H1 (cell line): ENCODE measurements at regions not wholly inside any gene's neighbourhood (a gene's known extent, or its start where the extent isn't known, plus 50 kb on each side); places are given as distances from the start of the nearest gene placed in this dataset.

Experiments used
- CTCF ChIA-PET: fragments of 300-600 bp; sonication (Branson Sonifier 250); formaldehyde crosslinking; loops from one replicate; lab custom pipeline; 2021; ENCODE audit not compliant: partially characterized antibody; lab: Charles Lee
- POLR2A ChIA-PET: fragments of 300-600 bp; sonication (Branson Sonifier 250); formaldehyde crosslinking; loops from one replicate; lab custom pipeline; 2021; ENCODE audit warnings: inconsistent platforms; ENCODE audit not compliant: partially characterized antibody; lab: Charles Lee
- DNase-seq, 2 experiments: peaks; one replicate each; pipeline versions ENCODE4 v3.0.0 to v3.0.0-alpha.2; 2010 to 2022; ENCODE audit warnings: low spot score in 2 of 2, low read depth in 1 of 2, mixed read lengths in 1 of 2
- FAIRE-seq: peaks from 2 replicates; lab custom pipeline; 2011; peaks lifted over from hg19 to GRCh38; lab: Jason Lieb, UNC
- H2AFZ ChIP-seq: 2 replicates; pipeline ENCODE4 v1.8.1; 2012; ENCODE audit warnings: low read length, inconsistent platforms
- H2AK5ac ChIP-seq: 2 replicates; pipeline ENCODE4 v1.6.1; 2013; ENCODE audit warnings: low read depth, low read length
- H2BK120ac ChIP-seq: replicated peaks from 2 replicates; pipeline ENCODE3; 2013; ENCODE audit warnings: low read depth, low read length, inconsistent platforms
- H2BK12ac ChIP-seq: 2 replicates; pipeline ENCODE4 v1.6.1; 2013; ENCODE audit warnings: low read depth, low read length
- H2BK15ac ChIP-seq: 2 replicates; pipeline ENCODE4 v1.6.1; 2013; ENCODE audit warnings: low read length
- H2BK20ac ChIP-seq: 2 replicates; pipeline ENCODE4 v1.6.1; 2013; ENCODE audit warnings: low read length
- H2BK5ac ChIP-seq: 2 replicates; pipeline ENCODE4 v1.6.1; 2013; ENCODE audit warnings: low read depth, low read length
- H3K14ac ChIP-seq: 2 replicates; pipeline ENCODE4 v1.6.1; 2013; ENCODE audit warnings: inconsistent platforms; ENCODE audit not compliant: insufficient read length
- H3K18ac ChIP-seq: 2 replicates; pipeline ENCODE4 v1.6.1; 2013; ENCODE audit warnings: low read length; ENCODE audit errors: extremely low read depth
- H3K23ac ChIP-seq: 2 replicates; pipeline ENCODE4 v1.6.1; 2013; ENCODE audit warnings: inconsistent platforms; ENCODE audit not compliant: insufficient read length
- H3K23me2 ChIP-seq: 2 replicates; pipeline ENCODE4 v1.6.1; 2013; ENCODE audit warnings: low read depth, low read length
- H3K27ac ChIP-seq: 2 replicates; pipeline ENCODE4 v1.6.1; 2011; ENCODE audit warnings: low read depth, low read length, inconsistent platforms
- H3K27me3 ChIP-seq, 4 experiments: replicated peaks in 1 of 4; 1 replicate in 1 of 4; 2 replicates in 3 of 4; pipeline versions ENCODE4 v1.6.1 to v1.8.1; 2011 to 2013; ENCODE audit warnings: low read length in 3 of 4, mild to moderate bottlenecking in 3 of 4, inconsistent platforms in 2 of 4, mixed read lengths in 2 of 4, moderate library complexity in 1 of 4; ENCODE audit not compliant: control insufficient read depth in 3 of 4, insufficient read depth in 3 of 4; ENCODE audit errors: extremely low read depth in 1 of 4
- H3K36me3 ChIP-seq, 4 experiments: 2 replicates each; pipeline versions ENCODE4 v1.6.1 to v1.8.1; 2011 to 2013; ENCODE audit warnings: mild to moderate bottlenecking in 4 of 4, low read length in 3 of 4, moderate library complexity in 2 of 4, control low read depth in 1 of 4, inconsistent platforms in 1 of 4; ENCODE audit not compliant: insufficient read depth in 4 of 4, control insufficient read depth in 2 of 4
- H3K4ac ChIP-seq: replicated peaks from 2 replicates; pipeline ENCODE3; 2013; ENCODE audit warnings: low read length, low read depth, mixed read lengths, inconsistent platforms; ENCODE audit not compliant: insufficient read length
- H3K4me1 ChIP-seq, 4 experiments: replicated peaks in 1 of 4; 1 replicate in 1 of 4; 2 replicates in 3 of 4; pipeline versions ENCODE4 v1.6.1 to v1.8.1; 2011 to 2013; ENCODE audit warnings: low read length in 3 of 4, inconsistent platforms in 2 of 4, mixed read lengths in 1 of 4; ENCODE audit not compliant: insufficient read depth in 4 of 4, control insufficient read depth in 3 of 4
- H3K4me2 ChIP-seq, 2 experiments: 2 replicates each; pipeline versions ENCODE4 v1.6.1 to v1.8.1; 2011 to 2013; ENCODE audit warnings: low read depth in 2 of 2, low read length in 2 of 2, control low read depth in 1 of 2, inconsistent platforms in 1 of 2, mild to moderate bottlenecking in 1 of 2; ENCODE audit not compliant: insufficient read depth in 1 of 2
- H3K4me3 ChIP-seq, 4 experiments: fragments of 200-600, 300-600 bp in 1 of 4; sonication (generic), shearing (Covaris generic), sonication (Bioruptor Twin) in 1 of 4; 2 replicates each; pipeline versions ENCODE4 v1.5.1 to v1.8.1; 2011 to 2016; ENCODE audit warnings: low read length in 4 of 4, low read depth in 3 of 4, control low read depth in 2 of 4, inconsistent platforms in 2 of 4, mild to moderate bottlenecking in 2 of 4, mixed read lengths in 1 of 4, moderate library complexity in 1 of 4; ENCODE audit not compliant: insufficient read depth in 2 of 4; ENCODE audit errors: extremely low read depth in 1 of 4
- H3K56ac ChIP-seq: replicated peaks from 2 replicates; pipeline ENCODE3; 2013; ENCODE audit warnings: low read depth, mild to moderate bottlenecking, mixed read lengths, low read length, inconsistent platforms; ENCODE audit not compliant: insufficient read length
- H3K79me1 ChIP-seq: 2 replicates; pipeline ENCODE4 v1.6.1; 2013; ENCODE audit warnings: low read depth, low read length, control low read depth
- H3K79me2 ChIP-seq, 2 experiments: 2 replicates each; pipeline versions ENCODE4 v1.6.1 to v1.8.1; 2012 to 2013; ENCODE audit warnings: low read length in 2 of 2, mild to moderate bottlenecking in 2 of 2, inconsistent platforms in 1 of 2; ENCODE audit not compliant: insufficient read depth in 2 of 2, control insufficient read depth in 1 of 2
- H3K9ac ChIP-seq, 4 experiments: replicated peaks in 1 of 4; 1 replicate in 1 of 4; 2 replicates in 3 of 4; pipeline versions ENCODE4 v1.6.1 to v1.8.1; 2011 to 2013; ENCODE audit warnings: low read depth in 3 of 4, low read length in 3 of 4, control low read depth in 2 of 4, mild to moderate bottlenecking in 2 of 4, moderate library complexity in 2 of 4, inconsistent platforms in 1 of 4; ENCODE audit errors: extremely low read depth in 1 of 4
- H3K9me3 ChIP-seq, 2 experiments: 2 replicates each; pipeline versions ENCODE4 v1.6.1 to v1.8.1; 2012 to 2013; ENCODE audit warnings: mild to moderate bottlenecking in 2 of 2, moderate library complexity in 2 of 2, control low read depth in 1 of 2, inconsistent platforms in 1 of 2, low read depth in 1 of 2, low read length in 1 of 2, mixed read lengths in 1 of 2; ENCODE audit not compliant: insufficient read depth in 2 of 2
- H4K20me1 ChIP-seq, 2 experiments: replicated peaks in 1 of 2; 2 replicates each; pipeline versions ENCODE3 to v1.8.1; 2011 to 2013; ENCODE audit warnings: inconsistent platforms in 2 of 2, low read length in 2 of 2, mild to moderate bottlenecking in 1 of 2; ENCODE audit not compliant: insufficient read depth in 2 of 2, control insufficient read depth in 1 of 2
- H4K5ac ChIP-seq: 2 replicates; pipeline ENCODE4 v1.6.1; 2013; ENCODE audit warnings: low read length, low read depth, mixed read lengths, inconsistent platforms; ENCODE audit not compliant: insufficient read length
- H4K8ac ChIP-seq: 2 replicates; pipeline ENCODE4 v1.8.0; 2013; ENCODE audit warnings: mild to moderate bottlenecking, moderate library complexity, low read length, inconsistent platforms; ENCODE audit not compliant: insufficient read depth; ENCODE audit errors: extremely low read depth
- H4K91ac ChIP-seq: replicated peaks from 2 replicates; pipeline ENCODE3; 2013; ENCODE audit warnings: low read length, mixed read lengths, inconsistent platforms; ENCODE audit not compliant: insufficient read length
- BCL11A ChIP-seq, 2 experiments: IDR thresholded peaks; one replicate each; pipeline ENCODE4 v1.6.1; 2011; ENCODE audit warnings: low read depth in 2 of 2, low read length in 2 of 2, mild to moderate bottlenecking in 2 of 2
- CBX5 ChIP-seq: fragments of 300-800, 300-1000 bp; sonication (generic); IDR thresholded peaks from 2 replicates; pipeline ENCODE4 v1.7.1; 2016; ENCODE audit warnings: antibody characterized with exemption, low read length, low read depth
- KDM1A ChIP-seq: fragments of 200-600, 300-600 bp; sonication (generic); IDR thresholded peaks from 2 replicates; pipeline ENCODE4 v1.7.1; 2016; ENCODE audit warnings: mild to moderate bottlenecking, low read length, borderline replicate concordance
- POLR2AphosphoS5 ChIP-seq: IDR thresholded peaks from 2 replicates; pipeline ENCODE4 v1.6.1; 2011; ENCODE audit warnings: low read depth, low read length
- SIRT6 ChIP-seq: IDR thresholded peaks from one replicate; pipeline ENCODE4 v1.7.1; 2012; ENCODE audit warnings: low read length, inconsistent platforms
- SP4 ChIP-seq: IDR thresholded peaks from 2 replicates; pipeline ENCODE4 v1.6.1; 2012; ENCODE audit warnings: low read length, inconsistent platforms
- TBP ChIP-seq: IDR thresholded peaks from 2 replicates; pipeline ENCODE4 v1.6.1; 2011; ENCODE audit warnings: low read depth, low read length, improper control_type of control experiment
- whole genome bisulfite sequencing, 2 experiments: shearing (Covaris generic) in 1 of 2; methylation state at CpG; one replicate each; pipeline versions ENCODE4 v1.1.6 to v1.1.7; 2013 to 2015; ENCODE audit warnings: low lambda C conversion rate in 2 of 2, mixed read lengths in 2 of 2, inconsistent platforms in 1 of 2, low coverage in 1 of 2, missing lambda C conversion rate in 1 of 2; ENCODE audit not compliant: insufficient replicate concordance in 2 of 2, insufficient coverage in 1 of 2, insufficient read length in 1 of 2; ENCODE audit errors: extremely low coverage in 1 of 2, missing lambda C conversion rate in 1 of 2; 5-methylcytosine and 5-hydroxymethylcytosine counted together

- Histone ChIP-seq H4K5ac (no peak overlapping the region), H3K23me2 (no peaks in the 10 kb centered on the region), H3K56ac (no peak overlapping the region), H2AFZ (no peak overlapping the region), H4K8ac (no peak overlapping the region), H3K79me1 (no peaks in the 10 kb centered on the region), H2BK120ac (peak overlapping the region; percentile 31), H3K27ac (no peak overlapping the region), H3K36me3 (no peaks in the 10 kb centered on the region), H3K79me2 (no peaks in the 10 kb centered on the region), H2BK12ac (no peak overlapping the region; the same call in 1 of the 2 replicates), H3K9me3 (no peaks in the 10 kb centered on the region), H3K27me3 (no peaks in the 10 kb centered on the region; a peak in 2 of 7 replicates), H2BK15ac (0 out of 2 replicates have a peak overlapping the region, but pooled peaks have one; percentile 40), H3K4ac (no peak overlapping the region), H3K9ac (no peak overlapping the region; a peak in 1 of 7 replicates), H3K4me3 (peak overlapping the region in 1 of 4 experiments; percentile 45; a peak in 1 of 8 replicates), H3K18ac (0 out of 2 replicates have a peak overlapping the region, but pooled peaks have one; percentile 13), H2BK20ac (peak overlapping the region; percentile 76; the same call in 1 of the 2 replicates), H3K4me1 (peaks cover 17 to 25% (median 25%) of the 10 kb centered on the region in 4 experiments), H4K91ac (peak overlapping the region; percentile 53), H2AK5ac (no peak overlapping the region), H3K4me2 (peak overlapping the region in 1 of 2 experiments; percentile 72; a peak in 1 of 4 replicates), H3K14ac (no peak overlapping the region), H2BK5ac (no peak overlapping the region), H4K20me1 (no peaks in the 10 kb centered on the region), H3K23ac (no peak overlapping the region)
- ChIA-PET POLR2A (interaction anchor here (1.2 to 4.2 kb wide), 7 partner anchors 9 to 190 kb away, joined by 4 to 25 read pairs (median 13); no protein-coding TSS in a partner anchor), CTCF (interaction anchor here (1.5 to 2.7 kb wide), 7 partner anchors 10 to 429 kb away, joined by 3 to 9 read pairs (median 5); no protein-coding TSS in a partner anchor)
- FAIRE-seq (no peak), DNase-seq (no peak)
- TF ChIP-seq SP4 (no peak), KDM1A (no peak), TBP (no peak), SIRT6 (no peak), CBX5 (no peak), BCL11A (IDR thresholded peaks at IDR 0.05; ENCODE audit: low read depth in 2 of 2, low read length in 2 of 2) (no peak), POLR2AphosphoS5 (no peak)
- WGBS, 2 experiments = 84% methylated on average over 9 of the region's 9 CpGs; no CpG with 5 or more reads in 1 of the 2 experiments
These were observed 82.7 kb upstream of the MAML3 start for GRCh38 chr4:140236654-140237169.
